Smooth muscle cell (in vitro differentiated cells): ENCODE measurements at regions not wholly inside any gene's neighbourhood (a gene's known extent, or its start where the extent isn't known, plus 50 kb on each side); places are given as distances from the start of the nearest gene placed in this dataset.

Source experiments
- DNase-seq: peaks from one replicate; lab custom pipeline; 2025; ENCODE audit not compliant: unreplicated experiment; lab: John Stamatoyannopoulos, UW
- H2AFZ ChIP-seq: fragments of 200-600 bp; sonication (generic); 2 replicates; pipeline ENCODE4 v1.6.0; 2016; ENCODE audit warnings: antibody characterized with exemption, low read depth, mild to moderate bottlenecking
- H3F3A ChIP-seq: fragments of 200-600 bp; sonication (generic); 2 replicates; pipeline ENCODE4 v1.6.0; 2017; ENCODE audit warnings: antibody characterized with exemption, low read depth
- H3K27ac ChIP-seq: fragments of 200-600 bp; sonication (generic); 2 replicates; pipeline ENCODE4 v1.5.1; 2016; ENCODE audit warnings: low read depth, mild to moderate bottlenecking
- H3K27me3 ChIP-seq: fragments of 200-600 bp; sonication (generic); 2 replicates; pipeline ENCODE4 v1.6.1; 2016; ENCODE audit warnings: low read depth, mild to moderate bottlenecking
- H3K36me3 ChIP-seq: fragments of 200-600 bp; sonication (generic); 2 replicates; pipeline ENCODE4 v1.5.1; 2016; ENCODE audit warnings: low read depth
- H3K4me1 ChIP-seq: fragments of 200-600 bp; sonication (generic); 2 replicates; pipeline ENCODE4 v1.5.1; 2016; ENCODE audit warnings: low read depth
- H3K4me2 ChIP-seq: fragments of 200-600 bp; sonication (generic); 2 replicates; pipeline ENCODE4 v1.6.0; 2016; ENCODE audit warnings: mild to moderate bottlenecking
- H3K4me3 ChIP-seq: fragments of 200-600 bp; sonication (generic); 2 replicates; pipeline ENCODE4 v1.5.1; 2016; ENCODE audit warnings: mild to moderate bottlenecking
- H3K79me2 ChIP-seq: fragments of 200-600 bp; sonication (generic); 2 replicates; pipeline ENCODE4 v1.6.0; 2016; ENCODE audit warnings: low read depth, mild to moderate bottlenecking
- H3K9ac ChIP-seq: fragments of 200-600 bp; sonication (generic); 2 replicates; pipeline ENCODE4 v1.6.0; 2016; ENCODE audit warnings: low read depth
- H3K9me3 ChIP-seq: fragments of 200-600 bp; sonication (generic); replicated peaks from 2 replicates; pipeline ENCODE4 v1.5.1; 2016; ENCODE audit warnings: low read depth
- H4K20me1 ChIP-seq: fragments of 200-600 bp; sonication (generic); 2 replicates; pipeline ENCODE4 v1.6.0; 2016; ENCODE audit warnings: low read depth
- CTCF ChIP-seq: fragments of 200-600 bp; sonication (generic); IDR thresholded peaks from 2 replicates; pipeline ENCODE4 v1.5.1; 2017; ENCODE audit warnings: borderline replicate concordance, mild to moderate bottlenecking, antibody characterized with exemption; ENCODE audit not compliant: insufficient read depth, poor library complexity, severe bottlenecking
- WGBS: methylation state at CpG from one replicate; pipeline ENCODE4 v1.1.7; 2016; ENCODE audit warnings: low lambda C conversion rate; 5-methylcytosine and 5-hydroxymethylcytosine counted together

DNA sequence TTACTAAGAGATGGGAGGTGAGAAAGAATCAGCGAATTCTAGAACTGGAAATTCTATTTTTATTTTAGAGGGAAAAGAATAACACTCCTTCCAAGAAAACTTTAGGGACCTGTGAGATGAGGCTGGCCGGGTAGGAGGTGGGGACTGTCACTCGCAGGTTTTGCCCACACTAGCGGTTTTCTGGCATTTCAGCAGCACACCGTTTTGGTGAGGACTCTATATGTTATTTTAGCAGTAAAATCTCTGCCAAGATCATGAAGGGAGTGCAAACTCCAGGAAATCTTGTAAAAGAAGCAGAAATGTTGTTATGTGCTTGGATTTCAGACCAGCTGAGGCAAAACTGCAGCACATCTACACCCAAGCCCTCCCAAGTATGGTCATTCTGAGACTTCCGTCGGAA lies 470.6 kb downstream of the PSAT1 start:
- no peak overlapping the region for H3K4me3 ChIP-seq
- no peak overlapping the region for H3K27ac ChIP-seq
- H3K79me2 ChIP-seq: no peaks in the 10 kb centered on the region
- no peak overlapping the region for H3K4me2 ChIP-seq
- H4K20me1 ChIP-seq: no peaks in the 10 kb centered on the region
- H3K9ac ChIP-seq: no peak overlapping the region
- H3K27me3 ChIP-seq: no peaks in the 10 kb centered on the region
- H2AFZ ChIP-seq: no peak overlapping the region
- H3F3A ChIP-seq: no peaks in the 10 kb centered on the region
- H3K9me3 ChIP-seq: no peaks in the 10 kb centered on the region
- 90% methylated on average over 7 of the region's 7 CpGs for WGBS
- H3K36me3 ChIP-seq: no peaks in the 10 kb centered on the region
- DNase-seq: no peak
- H3K4me1 ChIP-seq: peaks cover 9% of the 10 kb centered on the region
- TF ChIP-seq CTCF: no peak

DNA sequence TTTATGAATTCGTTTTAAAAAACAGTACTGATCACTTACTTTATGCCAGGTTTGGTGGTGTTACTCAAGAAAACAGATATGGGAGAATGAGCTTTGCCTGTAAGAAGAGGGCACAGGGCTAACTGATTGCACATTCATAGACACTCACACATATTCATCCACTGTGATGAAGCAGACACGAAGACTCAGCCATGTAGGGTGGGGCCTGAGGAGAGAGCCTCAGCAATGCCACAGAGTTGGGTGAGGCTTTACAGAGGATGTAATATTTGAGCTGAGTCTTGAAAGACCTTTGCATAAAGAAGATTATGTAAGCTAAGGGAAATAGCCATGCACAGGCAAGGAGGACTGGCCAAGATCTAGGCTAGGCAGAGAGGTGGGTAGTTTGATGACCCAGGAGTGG lies 472.8 kb downstream of the PSAT1 start:
- no peak overlapping the region for H3K9ac ChIP-seq
- H2AFZ ChIP-seq: no peak overlapping the region
- H3K79me2 ChIP-seq: no peaks in the 10 kb centered on the region
- H3K27ac ChIP-seq: no peak overlapping the region
- H3K36me3 ChIP-seq: no peaks in the 10 kb centered on the region
- TF ChIP-seq CTCF: no peak
- H3K4me2 ChIP-seq: no peak overlapping the region
- WGBS: 78% methylated on average over 2 of the region's 2 CpGs
- H3K27me3 ChIP-seq: no peaks in the 10 kb centered on the region
- no peaks in the 10 kb centered on the region for H4K20me1 ChIP-seq
- H3K4me3 ChIP-seq: no peak overlapping the region
- no peak for DNase-seq
- peaks cover under 1% of the 10 kb centered on the region for H3K4me1 ChIP-seq
- H3K9me3 ChIP-seq: no peaks in the 10 kb centered on the region
- H3F3A ChIP-seq: no peaks in the 10 kb centered on the region

- TF ChIP-seq CTCF: no peak
- H2AFZ ChIP-seq: no peak overlapping the region
- WGBS: 80% methylated on average over 11 of the region's 11 CpGs
- H4K20me1 ChIP-seq: no peaks in the 10 kb centered on the region
- no peak overlapping the region for H3K27ac ChIP-seq
- no peaks in the 10 kb centered on the region for H3K79me2 ChIP-seq
- H3K9ac ChIP-seq: no peak overlapping the region
- no peaks in the 10 kb centered on the region for H3F3A ChIP-seq
- H3K9me3 ChIP-seq: no peaks in the 10 kb centered on the region
- no peaks in the 10 kb centered on the region for H3K36me3 ChIP-seq
- no peak overlapping the region for H3K4me3 ChIP-seq
- no peaks in the 10 kb centered on the region for H3K27me3 ChIP-seq
- DNase-seq: no peak
- peaks cover 30% of the 10 kb centered on the region for H3K4me1 ChIP-seq
- H3K4me2 ChIP-seq: no peak overlapping the region
These were observed 478.3 kb downstream of the PSAT1 start for GRCh38 chr9:78775211-78775610.

DNA sequence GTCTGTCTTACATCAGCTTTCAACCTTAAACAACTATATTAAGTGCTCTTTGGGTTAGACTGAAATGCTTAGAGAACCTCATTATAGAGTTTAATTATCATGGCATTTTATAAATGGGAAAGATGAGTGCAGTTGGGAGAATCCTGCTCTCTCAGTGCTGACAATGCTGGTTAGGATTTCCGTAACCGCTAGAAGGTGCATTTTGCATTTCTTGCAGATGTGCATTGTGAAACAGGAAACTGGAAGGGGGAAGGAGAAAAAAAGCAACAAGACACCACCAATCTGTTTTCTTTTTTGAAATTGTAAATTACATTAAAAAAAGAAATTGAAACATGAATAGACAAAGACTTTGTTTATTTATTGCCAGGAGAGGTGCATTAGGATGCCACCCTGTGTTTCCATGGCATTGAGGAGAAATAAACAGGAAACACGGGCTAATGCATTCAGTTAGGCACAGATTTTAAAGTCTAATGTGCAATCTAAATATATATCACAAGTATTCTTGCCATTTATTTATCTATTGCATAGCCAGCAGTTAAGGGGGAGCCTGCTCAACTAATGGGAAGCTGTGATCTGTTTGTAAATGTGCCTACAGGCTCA lies 478.9 kb downstream of the PSAT1 start:
- Histone ChIP-seq H4K20me1 (no peaks in the 10 kb centered on the region), H3K36me3 (no peaks in the 10 kb centered on the region), H3K9me3 (no peaks in the 10 kb centered on the region), H3K4me2 (no peak overlapping the region), H3K4me3 (no peak overlapping the region), H2AFZ (no peak overlapping the region), H3K27me3 (no peaks in the 10 kb centered on the region), H3K9ac (no peak overlapping the region), H3K4me1 (peaks cover 33% of the 10 kb centered on the region), H3F3A (no peaks in the 10 kb centered on the region), H3K79me2 (no peaks in the 10 kb centered on the region), H3K27ac (no peak overlapping the region)
- DNase-seq: no peak
- no peak for TF ChIP-seq CTCF
- WGBS: 79% methylated on average over 3 of the region's 3 CpGs
